GM06990 (cell line): ENCODE measurements at regions not wholly inside any gene's neighbourhood (a gene's known extent, or its start where the extent isn't known, plus 50 kb on each side); places are given as distances from the start of the nearest gene placed in this dataset.
"Not testable (repeated sequence)": the region's sequence is repeated elsewhere in the genome, so short reads cannot be mapped to it uniquely, and the experiment has no call there.

Source experiments
- DNase-seq: peaks from one replicate; pipeline ENCODE4 v3.0.0-alpha.2; 2011; ENCODE audit not compliant: insufficient read length; ENCODE audit errors: extremely low read depth
- H3K27me3 ChIP-seq: replicated peaks from 2 replicates; pipeline ENCODE4 v1.6.0; 2011; ENCODE audit warnings: low read length; ENCODE audit not compliant: control insufficient read depth, insufficient read depth
- H3K36me3 ChIP-seq: 2 replicates; pipeline ENCODE4 v1.5.1; 2011; ENCODE audit warnings: low read length; ENCODE audit not compliant: control insufficient read depth, insufficient read depth
- H3K4me3 ChIP-seq: replicated peaks from 2 replicates; pipeline ENCODE4 v1.5.1; 2011; ENCODE audit warnings: low read depth, mild to moderate bottlenecking, control low read depth, low read length
- CTCF ChIP-seq: IDR thresholded peaks from 2 replicates; pipeline ENCODE4 v1.5.1; 2011; ENCODE audit warnings: low read length, control low read depth, mild to moderate bottlenecking, inconsistent platforms; ENCODE audit not compliant: insufficient read depth, poor library complexity, severe bottlenecking

GRCh38 chr7:85341973-85342372, 155.1 kb upstream of the SEMA3D start:
- H3K4me3 ChIP-seq = no peak overlapping the region
- no peaks in the 10 kb centered on the region for H3K36me3 ChIP-seq
- no peak for TF ChIP-seq CTCF
- H3K27me3 ChIP-seq = no peaks in the 10 kb centered on the region
- DNase-seq = no peak

DNA sequence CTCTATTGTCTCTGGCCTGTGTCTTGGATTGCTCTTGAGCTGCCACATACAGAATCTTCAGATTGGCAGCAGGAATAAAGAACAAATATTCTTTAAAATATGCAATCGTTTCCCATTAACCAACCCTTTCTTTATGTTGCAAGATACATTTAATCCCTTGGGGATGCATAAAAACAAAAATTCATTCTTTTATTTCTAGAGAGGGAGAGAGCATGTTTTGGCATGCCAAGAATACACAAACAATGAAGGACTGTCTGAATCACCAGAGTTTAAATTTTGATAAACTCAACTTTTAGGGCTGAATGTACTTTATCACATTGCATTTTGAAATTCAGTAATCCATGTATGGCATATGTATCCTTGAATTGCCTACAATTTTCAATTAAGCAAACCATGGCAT, 154.3 kb upstream of the SEMA3D start:
- Histone ChIP-seq H3K4me3 (no peak overlapping the region), H3K27me3 (no peaks in the 10 kb centered on the region), H3K36me3 (no peaks in the 10 kb centered on the region)
- no peak for DNase-seq
- no peak for TF ChIP-seq CTCF

DNA sequence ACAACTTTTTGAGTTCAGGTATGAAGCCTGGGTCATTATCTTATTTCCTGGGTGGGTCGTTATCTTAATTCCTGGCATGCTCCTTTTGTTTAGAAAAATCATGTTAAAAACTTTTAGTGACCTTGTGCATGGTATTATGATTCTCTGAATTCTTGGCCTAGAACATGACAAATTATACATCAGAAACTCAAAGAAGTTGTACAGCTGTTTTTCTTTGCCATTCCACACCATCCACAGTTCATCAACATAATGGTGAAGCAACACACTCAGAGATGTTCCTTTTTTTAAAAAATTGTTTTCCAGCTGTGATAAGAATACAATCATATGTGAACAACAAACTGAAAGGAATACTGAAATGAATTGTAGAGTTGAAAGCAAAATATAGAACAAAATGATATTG, 149.2 kb upstream of the SEMA3D start:
- Histone ChIP-seq H3K36me3 (no peaks in the 10 kb centered on the region), H3K4me3 (no peak overlapping the region), H3K27me3 (no peaks in the 10 kb centered on the region)
- TF ChIP-seq CTCF = no peak
- DNase-seq = no peak

DNA sequence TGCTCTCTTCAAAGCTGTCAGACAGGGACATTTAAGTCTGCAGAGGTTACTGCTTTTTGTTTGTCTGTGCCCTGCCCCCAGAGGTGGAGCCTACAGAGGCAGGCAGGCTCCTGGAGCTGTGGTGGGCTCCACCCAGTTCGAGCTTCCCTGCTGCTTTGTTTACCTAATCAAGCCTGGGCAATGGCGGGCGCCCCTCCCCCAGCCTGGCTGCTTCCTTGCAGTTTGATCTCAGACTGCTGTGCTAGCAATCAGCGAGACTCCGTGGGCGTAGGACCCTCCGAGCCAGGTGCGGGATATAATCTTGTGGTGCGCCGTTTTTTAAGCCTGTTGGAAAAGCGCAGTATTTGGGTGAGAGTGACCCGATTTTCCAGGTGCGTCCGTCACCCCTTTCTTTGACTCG, 148.3 kb upstream of the SEMA3D start:
- not testable (repeated sequence) for H3K36me3 ChIP-seq, DNase-seq

DNA sequence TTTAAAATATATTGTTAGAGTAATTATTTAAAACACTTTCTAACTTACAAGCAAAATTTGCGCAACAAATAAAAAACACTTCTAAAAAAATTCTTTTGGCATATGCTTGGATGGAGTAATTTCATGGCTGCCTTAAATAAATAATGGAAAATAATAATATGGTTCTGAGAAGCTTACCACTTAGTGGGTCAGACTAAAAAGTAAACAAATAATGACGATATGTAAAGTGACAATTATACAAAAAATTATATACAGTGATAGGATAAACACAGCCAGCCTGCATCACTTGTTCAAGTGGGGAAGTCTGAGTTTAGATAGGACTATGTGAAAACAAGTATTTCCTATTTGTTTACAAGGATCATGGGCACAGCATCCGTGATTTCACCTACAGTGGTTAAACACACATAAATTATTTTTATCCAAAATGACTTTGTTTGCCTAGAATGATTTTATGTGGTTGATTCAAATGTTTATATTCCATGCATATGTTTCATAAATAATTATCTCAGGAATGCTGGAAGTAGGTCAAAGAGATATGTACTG, 141.7 kb upstream of the SEMA3D start:
- H3K36me3 ChIP-seq = no peaks in the 10 kb centered on the region
- H3K4me3 ChIP-seq = no peak overlapping the region
- DNase-seq = no peak
- TF ChIP-seq CTCF = no peak
- no peaks in the 10 kb centered on the region for H3K27me3 ChIP-seq

More for the DNA sequence above, 148.3 kb upstream of the SEMA3D start:
- not testable (repeated sequence) for H3K27me3 ChIP-seq, H3K4me3 ChIP-seq

DNA sequence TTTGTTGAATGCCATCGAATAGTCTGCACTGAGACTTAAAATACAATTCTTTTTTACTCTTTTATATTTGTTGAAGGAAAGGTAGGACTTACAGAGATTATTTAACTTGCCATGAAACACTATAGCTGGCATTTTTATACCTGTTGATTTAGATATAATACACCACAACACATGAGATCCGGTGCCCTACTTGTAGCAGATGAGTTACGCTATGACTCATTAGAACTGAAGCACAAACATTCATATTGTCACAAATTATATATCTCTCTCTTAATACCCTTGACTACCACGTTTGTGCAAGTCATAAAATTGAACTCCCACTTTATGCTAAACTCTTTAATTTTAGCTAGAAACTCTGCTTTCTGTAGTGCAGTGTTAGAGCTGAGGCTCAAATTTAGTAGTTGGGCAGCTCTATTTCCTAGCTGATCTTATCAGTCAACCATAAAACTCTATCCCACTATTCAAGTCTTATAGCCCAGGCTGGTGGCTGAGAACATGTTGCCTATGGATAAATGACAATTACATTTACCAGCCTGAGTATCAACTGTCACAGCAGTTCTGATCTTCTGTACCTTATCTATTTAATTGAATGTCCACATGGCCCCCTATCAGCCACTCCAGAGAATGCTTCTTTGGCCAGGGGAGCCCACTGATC, 137.4 kb upstream of the SEMA3D start:
- DNase-seq = no peak

More for the DNA sequence above, 137.4 kb upstream of the SEMA3D start:
- Histone ChIP-seq H3K4me3 (no peak overlapping the region), H3K36me3 (no peaks in the 10 kb centered on the region), H3K27me3 (no peaks in the 10 kb centered on the region)
- no peak for TF ChIP-seq CTCF
